ENCODE measurements at regions not wholly inside any gene's neighbourhood (a gene's known extent, or its start where the extent isn't known, plus 50 kb on each side); places are given as distances from the start of the nearest gene placed in this dataset.

GRCh38 chr10:89829262-89829886, 128.0 kb downstream of the KIF20B start:
- in situ Hi-C loops (cut with HindIII; ENCODE audit: low sequenced_read_pairs) = loop anchor here (5.0 kb wide), 1 partner anchor 38 kb away; no protein-coding TSS in a partner anchor

- in situ Hi-C loops (cut with HindIII; ENCODE audit: low sequenced_read_pairs) = loop anchor here (5.0 kb wide), 1 partner anchor 37 kb away; no protein-coding TSS in a partner anchor
Observed at GRCh38 chr10:89829887-89830269, 128.5 kb downstream of the KIF20B start.

GRCh38 chr10:89830624-89831023, 129.2 kb downstream of the KIF20B start:
- in situ Hi-C loops (cut with HindIII; ENCODE audit: low sequenced_read_pairs) = no loop called here

GRCh38 chr10:89836840-89837164, 135.4 kb downstream of the KIF20B start:
- in situ Hi-C loops (cut with HindIII; ENCODE audit: low sequenced_read_pairs) = no loop called here

GRCh38 chr10:89837165-89838043, 136.0 kb downstream of the KIF20B start:
- in situ Hi-C loops (cut with HindIII; ENCODE audit: low sequenced_read_pairs) = no loop called here

- in situ Hi-C loops (cut with HindIII; ENCODE audit: low sequenced_read_pairs) = no loop called here
Observed at GRCh38 chr10:89838044-89838615, 136.7 kb downstream of the KIF20B start.

GRCh38 chr10:89845541-89846280, 144.3 kb downstream of the KIF20B start:
- in situ Hi-C loops (cut with HindIII; ENCODE audit: low sequenced_read_pairs) = loop anchor here (5.0 kb wide), 1 partner anchor 43 kb away; no protein-coding TSS in a partner anchor

GRCh38 chr10:89846281-89846630, 144.9 kb downstream of the KIF20B start:
- in situ Hi-C loops (cut with HindIII; ENCODE audit: low sequenced_read_pairs) = loop anchor here (5.0 kb wide), 1 partner anchor 44 kb away; no protein-coding TSS in a partner anchor

GRCh38 chr10:89846786-89847185, 145.4 kb downstream of the KIF20B start:
- in situ Hi-C loops (cut with HindIII; ENCODE audit: low sequenced_read_pairs) = loop anchor here (5.0 kb wide), 1 partner anchor 44 kb away; no protein-coding TSS in a partner anchor

GRCh38 chr10:89852872-89853271, 151.5 kb downstream of the KIF20B start:
- in situ Hi-C loops (cut with HindIII; ENCODE audit: low sequenced_read_pairs) = no loop called here

GRCh38 chr10:89853781-89854191, 152.4 kb downstream of the KIF20B start:
- in situ Hi-C loops (cut with HindIII; ENCODE audit: low sequenced_read_pairs) = no loop called here

GRCh38 chr10:89857431-89858042, 156.1 kb downstream of the KIF20B start:
- in situ Hi-C loops (cut with HindIII; ENCODE audit: low sequenced_read_pairs) = no loop called here

GRCh38 chr10:89861199-89861573, 159.8 kb downstream of the KIF20B start:
- in situ Hi-C loops (cut with HindIII; ENCODE audit: low sequenced_read_pairs) = no loop called here

- in situ Hi-C loops (cut with HindIII; ENCODE audit: low sequenced_read_pairs) = no loop called here
Observed at GRCh38 chr10:89861584-89862301, 160.4 kb downstream of the KIF20B start.

GRCh38 chr10:89867964-89868363, 166.6 kb downstream of the KIF20B start:
- in situ Hi-C loops (cut with HindIII; ENCODE audit: low sequenced_read_pairs) = loop anchor here (5.0 kb wide), 1 partner anchor 41 kb away; no protein-coding TSS in a partner anchor

- in situ Hi-C loops (cut with HindIII; ENCODE audit: low sequenced_read_pairs) = loop anchor here (5.0 kb wide), 1 partner anchor 42 kb away; no protein-coding TSS in a partner anchor
Observed at GRCh38 chr10:89869180-89869579, 167.8 kb downstream of the KIF20B start.

- in situ Hi-C loops (cut with HindIII; ENCODE audit: low sequenced_read_pairs) = loop anchor here (5.0 kb wide), 1 partner anchor 42 kb away; no protein-coding TSS in a partner anchor
Observed at GRCh38 chr10:89869592-89870156, 168.3 kb downstream of the KIF20B start.

- in situ Hi-C loops (cut with HindIII; ENCODE audit: low sequenced_read_pairs) = no loop called here
Observed at GRCh38 chr10:89870936-89871335, 169.5 kb downstream of the KIF20B start.

GRCh38 chr10:89873055-89873454, 171.7 kb downstream of the KIF20B start:
- in situ Hi-C loops (cut with HindIII; ENCODE audit: low sequenced_read_pairs) = no loop called here

Measured in endothelial cell of hepatic sinusoid (primary cell).